ENCODE measurements at regions not wholly inside any gene's neighbourhood (a gene's known extent, or its start where the extent isn't known, plus 50 kb on each side); places are given as distances from the start of the nearest gene placed in this dataset.
"Not testable (repeated sequence)": the region's sequence is repeated elsewhere in the genome, so short reads cannot be mapped to it uniquely, and the experiment has no call there.

- no peak for DNase-seq
Observed at GRCh38 chr2:16357188-16357587, 308.4 kb downstream of the CYRIA start.

- no peak for DNase-seq
Observed at GRCh38 chr2:16351541-16351940, 314.1 kb downstream of the CYRIA start.

- no peak for DNase-seq
Observed at GRCh38 chr2:16351137-16351536, 314.5 kb downstream of the CYRIA start.

GRCh38 chr2:16350211-16350610, 315.4 kb downstream of the CYRIA start:
- no peak for DNase-seq

GRCh38 chr2:16349811-16350210, 315.8 kb downstream of the CYRIA start:
- DNase-seq: no peak

GRCh38 chr2:16348821-16349515, 316.7 kb downstream of the CYRIA start:
- DNase-seq: no peak

GRCh38 chr2:16346671-16347070, 319.0 kb downstream of the CYRIA start:
- no peak for DNase-seq

GRCh38 chr2:16345231-16345630, 320.4 kb downstream of the CYRIA start:
- DNase-seq: not testable (repeated sequence)

- DNase-seq: no peak
Observed at GRCh38 chr2:16339206-16339605, 326.4 kb downstream of the CYRIA start.

- DNase-seq: no peak
Observed at GRCh38 chr2:16338026-16338425, 327.6 kb downstream of the CYRIA start.

GRCh38 chr2:16336916-16337315, 328.7 kb downstream of the CYRIA start:
- no peak for DNase-seq

GRCh38 chr2:16336491-16336890, 329.1 kb downstream of the CYRIA start:
- DNase-seq: no peak

- no peak for DNase-seq
Observed at GRCh38 chr2:16335947-16336346, 329.7 kb downstream of the CYRIA start.

GRCh38 chr2:16335604-16335930, 330.1 kb downstream of the CYRIA start:
- no peak for DNase-seq

- no peak for DNase-seq
Observed at GRCh38 chr2:16334886-16335603, 330.6 kb downstream of the CYRIA start.

GRCh38 chr2:16334366-16334765, 331.3 kb downstream of the CYRIA start:
- no peak for DNase-seq

- no peak for DNase-seq
Observed at GRCh38 chr2:16333681-16334080, 332.0 kb downstream of the CYRIA start.

- DNase-seq: no peak
Observed at GRCh38 chr2:16332681-16333557, 332.7 kb downstream of the CYRIA start.

- DNase-seq: no peak
Observed at GRCh38 chr2:16331772-16332171, 333.9 kb downstream of the CYRIA start.

- no peak for DNase-seq
Observed at GRCh38 chr2:16330982-16331381, 334.7 kb downstream of the CYRIA start.

GRCh38 chr2:16330571-16330970, 335.1 kb downstream of the CYRIA start:
- DNase-seq: no peak

- no peak for DNase-seq
Observed at GRCh38 chr2:16330012-16330411, 335.6 kb downstream of the CYRIA start.

- DNase-seq: no peak
Observed at GRCh38 chr2:16329421-16329820, 336.2 kb downstream of the CYRIA start.

All from midbrain (tissue), 1 donor.